Liver (tissue), 3 donors: ENCODE measurements at regions not wholly inside any gene's neighbourhood (a gene's known extent, or its start where the extent isn't known, plus 50 kb on each side); places are given as distances from the start of the nearest gene placed in this dataset.

ENCODE experiments used
- ATF3 ChIP-seq: IDR thresholded peaks from 2 replicates; pipeline ENCODE4 v1.6.1; 2016; ENCODE audit warnings: antibody characterized with exemption
- CTCF ChIP-seq: fragments of 150-350 bp; IDR thresholded peaks from 2 replicates; pipeline ENCODE4 v1.5.1; 2017; ENCODE audit warnings: improper control_type of control experiment, low read depth, low read length; ENCODE audit not compliant: missing input control
- FOXA1 ChIP-seq: IDR thresholded peaks from 2 replicates; pipeline ENCODE4 v1.6.1; 2016; ENCODE audit warnings: antibody characterized with exemption
- GABPA ChIP-seq, 2 donors: IDR thresholded peaks in 1 of 2; conservative IDR thresholded peaks in 1 of 2; 2 replicates each; pipeline ENCODE4 v1.6.1; 2016; ENCODE audit warnings: antibody characterized with exemption in 2 of 2, mild to moderate bottlenecking in 1 of 2, moderate library complexity in 1 of 2
- HNF4G ChIP-seq: IDR thresholded peaks from 2 replicates; pipeline ENCODE4 v1.6.1; 2016; ENCODE audit warnings: antibody characterized with exemption
- JUND ChIP-seq, 2 donors: IDR thresholded peaks; 2 replicates each; pipeline ENCODE4 v1.6.1; 2016; ENCODE audit warnings: antibody characterized with exemption in 2 of 2
- MAX ChIP-seq: IDR thresholded peaks from 2 replicates; pipeline ENCODE4 v1.6.1; 2016; ENCODE audit warnings: antibody characterized with exemption
- RAD21 ChIP-seq, 2 donors: IDR thresholded peaks; 2 replicates each; pipeline ENCODE4 v1.6.1; 2016; ENCODE audit warnings: antibody characterized with exemption in 2 of 2, mild to moderate bottlenecking in 2 of 2
- RXRA ChIP-seq, 2 donors: IDR thresholded peaks; 2 replicates each; pipeline ENCODE4 v1.6.1; 2017 to 2018; ENCODE audit warnings: antibody characterized with exemption in 2 of 2, mild to moderate bottlenecking in 1 of 2
- SP1 ChIP-seq: IDR thresholded peaks from 2 replicates; pipeline ENCODE4 v1.6.1; 2018; ENCODE audit warnings: antibody characterized with exemption, mild to moderate bottlenecking
- TAF1 ChIP-seq: conservative IDR thresholded peaks from 2 replicates; pipeline ENCODE4 v1.6.1; 2016; ENCODE audit warnings: antibody characterized with exemption, mild to moderate bottlenecking
- YY1 ChIP-seq: IDR thresholded peaks from 2 replicates; pipeline ENCODE4 v1.6.1; 2016; ENCODE audit warnings: antibody characterized with exemption, mild to moderate bottlenecking
- ZBTB33 ChIP-seq: IDR thresholded peaks from 2 replicates; pipeline ENCODE4 v1.6.1; 2016; ENCODE audit warnings: antibody characterized with exemption
- TF ChIP-seq, protein P1 (sequence below): IDR thresholded peaks from 2 replicates; pipeline ENCODE4 v1.6.1; 2016; ENCODE audit warnings: antibody characterized with exemption, mild to moderate bottlenecking
- donor health status: healthy.
- donor health status: healthy.

GRCh38 chr10:105986912-105987635, 1177.4 kb downstream of the SORCS1 start:
- TF ChIP-seq MAX (no peak), CTCF (no peak), GABPA (IDR thresholded peaks at IDR 0.05 in 1 of 2, conservative IDR thresholded peaks at IDR 0.05 in 1 of 2) (no peak), YY1 (no peak), RAD21 (IDR thresholded peaks at IDR 0.05) (no peak), JUND (IDR thresholded peaks at IDR 0.05) (no peak), ATF3 (no peak), ZBTB33 (no peak), SP1 (no peak), HNF4G (no peak), TAF1 (no peak), FOXA1 (no peak), RXRA (IDR thresholded peaks at IDR 0.05) (no peak)
- TF ChIP-seq, protein P1, sequence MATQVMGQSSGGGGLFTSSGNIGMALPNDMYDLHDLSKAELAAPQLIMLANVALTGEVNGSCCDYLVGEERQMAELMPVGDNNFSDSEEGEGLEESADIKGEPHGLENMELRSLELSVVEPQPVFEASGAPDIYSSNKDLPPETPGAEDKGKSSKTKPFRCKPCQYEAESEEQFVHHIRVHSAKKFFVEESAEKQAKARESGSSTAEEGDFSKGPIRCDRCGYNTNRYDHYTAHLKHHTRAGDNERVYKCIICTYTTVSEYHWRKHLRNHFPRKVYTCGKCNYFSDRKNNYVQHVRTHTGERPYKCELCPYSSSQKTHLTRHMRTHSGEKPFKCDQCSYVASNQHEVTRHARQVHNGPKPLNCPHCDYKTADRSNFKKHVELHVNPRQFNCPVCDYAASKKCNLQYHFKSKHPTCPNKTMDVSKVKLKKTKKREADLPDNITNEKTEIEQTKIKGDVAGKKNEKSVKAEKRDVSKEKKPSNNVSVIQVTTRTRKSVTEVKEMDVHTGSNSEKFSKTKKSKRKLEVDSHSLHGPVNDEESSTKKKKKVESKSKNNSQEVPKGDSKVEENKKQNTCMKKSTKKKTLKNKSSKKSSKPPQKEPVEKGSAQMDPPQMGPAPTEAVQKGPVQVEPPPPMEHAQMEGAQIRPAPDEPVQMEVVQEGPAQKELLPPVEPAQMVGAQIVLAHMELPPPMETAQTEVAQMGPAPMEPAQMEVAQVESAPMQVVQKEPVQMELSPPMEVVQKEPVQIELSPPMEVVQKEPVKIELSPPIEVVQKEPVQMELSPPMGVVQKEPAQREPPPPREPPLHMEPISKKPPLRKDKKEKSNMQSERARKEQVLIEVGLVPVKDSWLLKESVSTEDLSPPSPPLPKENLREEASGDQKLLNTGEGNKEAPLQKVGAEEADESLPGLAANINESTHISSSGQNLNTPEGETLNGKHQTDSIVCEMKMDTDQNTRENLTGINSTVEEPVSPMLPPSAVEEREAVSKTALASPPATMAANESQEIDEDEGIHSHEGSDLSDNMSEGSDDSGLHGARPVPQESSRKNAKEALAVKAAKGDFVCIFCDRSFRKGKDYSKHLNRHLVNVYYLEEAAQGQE: no peak
